ENCODE measurements at regions not wholly inside any gene's neighbourhood (a gene's known extent, or its start where the extent isn't known, plus 50 kb on each side); places are given as distances from the start of the nearest gene placed in this dataset.

GRCh38 chr14:43399289-43399688, 1107.8 kb downstream of the FSCB start:
- TF ChIP-seq CTCF (IDR thresholded peaks at IDR 0.05), result no peak
- TF ChIP-seq EZH2 (IDR thresholded peaks at IDR 0.05; ENCODE audit: borderline replicate concordance, insufficient read depth, low read depth, low read length, poor library complexity, severe bottlenecking), result no peak

Data from B cell (primary cell).